Subcutaneous abdominal adipose tissue (tissue), 5 donors: ENCODE measurements at regions not wholly inside any gene's neighbourhood (a gene's known extent, or its start where the extent isn't known, plus 50 kb on each side); places are given as distances from the start of the nearest gene placed in this dataset.
A peak's percentile ranks its signal among the peaks of the same experiment; 100 is the strongest.

Experiments used
- H3K27ac ChIP-seq: one replicate; pipeline ENCODE4 v1.7.0; 2013; ENCODE audit warnings: low read depth, mild to moderate bottlenecking, inconsistent platforms, low read length, moderate library complexity
- H3K27me3 ChIP-seq, 5 donors: one replicate each; pipeline ENCODE4 v1.7.0; 2013; ENCODE audit warnings: low read length in 5 of 5, inconsistent platforms in 1 of 5; ENCODE audit not compliant: control insufficient read depth in 5 of 5, insufficient read depth in 4 of 5
- H3K36me3 ChIP-seq, 5 donors: one replicate each; pipeline ENCODE4 v1.7.0; 2013; ENCODE audit warnings: low read length in 5 of 5; ENCODE audit not compliant: control insufficient read depth in 5 of 5, insufficient read depth in 5 of 5
- H3K4me1 ChIP-seq, 5 donors: one replicate each; pipeline ENCODE4 v1.7.0; 2013; ENCODE audit warnings: low read length in 5 of 5, mild to moderate bottlenecking in 3 of 5, moderate library complexity in 1 of 5; ENCODE audit not compliant: control insufficient read depth in 5 of 5, insufficient read depth in 5 of 5
- H3K4me3 ChIP-seq, 5 donors: one replicate each; pipeline ENCODE4 v1.7.0; 2013; ENCODE audit warnings: low read length in 5 of 5, low read depth in 1 of 5
- H3K9ac ChIP-seq, 5 donors: one replicate each; pipeline ENCODE4 v1.7.0; 2013; ENCODE audit warnings: low read length in 5 of 5, mild to moderate bottlenecking in 4 of 5, moderate library complexity in 3 of 5
- H3K9me3 ChIP-seq, 5 donors: one replicate each; pipeline ENCODE4 v1.7.0; 2013; ENCODE audit warnings: low read length in 5 of 5; ENCODE audit not compliant: control insufficient read depth in 5 of 5
- donor health status: healthy.
- donor health status: healthy.
- donor health status: healthy.
- donor health status: healthy.
- donor health status: healthy.

GRCh38 chr14:100389497-100390104, 66.5 kb downstream of the SLC25A47 start:
- H3K36me3 ChIP-seq: no peaks in the 10 kb centered on the region
- H3K27me3 ChIP-seq: no peaks in the 10 kb centered on the region
- H3K4me3 ChIP-seq: no peak overlapping the region
- no peak overlapping the region for H3K9ac ChIP-seq
- H3K27ac ChIP-seq: no peak overlapping the region
- peaks cover 2 to 18% (median 9%) of the 10 kb centered on the region in 5 donors for H3K4me1 ChIP-seq
- no peaks in the 10 kb centered on the region for H3K9me3 ChIP-seq

DNA sequence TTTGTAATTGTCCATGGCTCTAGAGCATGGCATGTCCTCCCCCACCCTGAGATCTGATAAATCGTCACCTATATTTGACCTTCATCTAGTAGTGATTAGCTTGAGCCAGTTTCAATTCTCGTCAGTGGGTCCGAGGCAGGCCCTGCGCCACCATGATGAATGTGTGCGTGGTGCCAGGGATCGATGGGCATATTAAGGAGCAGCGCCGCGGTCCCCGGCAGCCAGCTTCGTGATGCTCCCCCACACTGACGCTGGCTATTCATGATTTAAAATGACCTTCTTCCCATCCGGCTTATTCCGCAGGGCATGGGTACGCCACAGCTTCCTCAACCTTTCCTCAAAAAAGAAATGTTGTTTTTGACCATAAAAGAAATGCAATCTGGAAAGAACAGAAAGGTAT, 68.0 kb downstream of the SLC25A47 start:
- Histone ChIP-seq H3K27ac (no peak overlapping the region), H3K4me1 (peaks cover 2 to 18% (median 9%) of the 10 kb centered on the region in 5 donors), H3K27me3 (no peaks in the 10 kb centered on the region), H3K9me3 (no peaks in the 10 kb centered on the region), H3K9ac (no peak overlapping the region), H3K4me3 (peak overlapping the region in 1 of 5 donors; percentile 34), H3K36me3 (no peaks in the 10 kb centered on the region)

DNA sequence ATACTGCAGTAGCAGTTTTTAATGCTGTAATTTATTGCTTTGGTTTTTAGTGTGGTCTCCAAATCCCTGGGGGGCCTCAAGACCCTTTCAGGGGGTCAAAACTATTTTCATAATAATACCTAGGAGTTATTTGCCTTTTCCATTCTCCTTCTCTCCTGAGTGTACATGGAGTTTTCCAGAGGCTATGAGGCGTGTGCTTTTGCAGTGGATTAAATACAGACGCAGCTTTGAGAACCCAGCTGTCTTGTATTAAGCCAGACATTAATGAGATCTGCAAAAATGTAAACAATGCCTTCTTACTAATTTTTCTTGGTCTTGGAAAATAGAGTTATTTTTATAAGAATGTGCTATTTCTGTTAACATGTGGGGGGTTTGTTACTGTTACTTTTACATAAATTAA, 68.6 kb downstream of the SLC25A47 start:
- Histone ChIP-seq H3K4me1 (peaks cover 2 to 18% (median 9%) of the 10 kb centered on the region in 5 donors), H3K9ac (no peak overlapping the region), H3K4me3 (no peak overlapping the region), H3K27me3 (no peaks in the 10 kb centered on the region), H3K27ac (no peak overlapping the region), H3K36me3 (peaks cover 0 to 4% (median 0%) of the 10 kb centered on the region in 5 donors), H3K9me3 (no peaks in the 10 kb centered on the region)

DNA sequence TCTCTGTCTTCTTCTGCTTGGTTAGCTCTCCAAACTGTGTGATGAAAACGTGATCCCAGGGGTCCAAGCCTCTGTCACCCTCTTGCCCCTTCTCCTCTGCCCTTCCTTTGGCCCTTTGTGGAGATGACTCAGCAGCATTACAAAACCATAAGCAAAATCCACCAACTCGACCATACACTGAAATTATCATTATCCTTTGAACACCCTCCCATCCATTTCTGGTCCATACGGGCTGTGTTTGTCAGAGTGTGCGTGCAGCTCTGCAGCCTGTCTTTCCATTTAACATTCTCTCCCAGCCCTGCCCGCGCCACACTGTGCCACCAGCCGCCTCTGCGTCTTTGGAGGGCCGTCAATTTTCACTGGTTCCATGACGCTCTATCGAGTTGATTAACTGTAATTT, 69.2 kb downstream of the SLC25A47 start:
- peaks cover 2 to 18% (median 9%) of the 10 kb centered on the region in 5 donors for H3K4me1 ChIP-seq
- no peak overlapping the region for H3K4me3 ChIP-seq
- no peak overlapping the region for H3K27ac ChIP-seq
- no peaks in the 10 kb centered on the region for H3K27me3 ChIP-seq
- no peak overlapping the region for H3K9ac ChIP-seq
- no peaks in the 10 kb centered on the region for H3K9me3 ChIP-seq
- H3K36me3 ChIP-seq: peaks cover 0 to 4% (median 0%) of the 10 kb centered on the region in 5 donors

DNA sequence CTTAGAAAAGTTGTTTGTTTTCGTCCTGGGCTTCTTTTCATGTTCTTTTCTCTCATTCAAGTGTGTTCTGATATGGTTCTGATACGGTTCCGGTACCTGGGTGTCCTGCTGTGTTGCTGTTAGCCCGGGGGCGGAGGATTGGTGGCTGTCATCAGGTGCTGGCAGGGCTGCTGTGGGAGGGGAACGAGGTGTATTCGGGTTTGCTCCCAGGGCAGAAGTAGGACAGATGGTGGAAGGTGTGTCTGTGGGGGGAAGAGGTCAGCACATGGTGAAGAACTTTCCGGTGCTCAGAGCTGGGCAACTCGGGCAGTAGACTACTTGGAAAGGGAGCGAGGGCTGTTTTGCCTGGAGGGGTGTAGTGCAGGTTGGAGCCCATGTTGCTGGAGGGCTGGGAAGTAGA, 70.2 kb downstream of the SLC25A47 start:
- Histone ChIP-seq H3K36me3 (peaks cover 0 to 6% (median 0%) of the 10 kb centered on the region in 5 donors), H3K4me1 (peaks cover 2 to 18% (median 9%) of the 10 kb centered on the region in 5 donors), H3K27me3 (no peaks in the 10 kb centered on the region), H3K4me3 (no peak overlapping the region), H3K9ac (no peak overlapping the region), H3K9me3 (no peaks in the 10 kb centered on the region), H3K27ac (no peak overlapping the region)

GRCh38 chr14:100393906-100394732, 71.0 kb downstream of the SLC25A47 start:
- peaks cover 0 to 6% (median 0%) of the 10 kb centered on the region in 5 donors for H3K36me3 ChIP-seq
- H3K4me1 ChIP-seq: peaks cover 2 to 18% (median 9%) of the 10 kb centered on the region in 5 donors
- no peak overlapping the region for H3K27ac ChIP-seq
- H3K9me3 ChIP-seq: no peaks in the 10 kb centered on the region
- H3K27me3 ChIP-seq: no peaks in the 10 kb centered on the region
- H3K4me3 ChIP-seq: no peak overlapping the region
- no peak overlapping the region for H3K9ac ChIP-seq

- no peaks in the 10 kb centered on the region for H3K27me3 ChIP-seq
- peaks cover 0 to 6% (median 0%) of the 10 kb centered on the region in 5 donors for H3K36me3 ChIP-seq
- H3K9ac ChIP-seq: no peak overlapping the region
- H3K27ac ChIP-seq: no peak overlapping the region
- no peak overlapping the region for H3K4me3 ChIP-seq
- H3K4me1 ChIP-seq: peaks cover 2 to 18% (median 9%) of the 10 kb centered on the region in 5 donors
- H3K9me3 ChIP-seq: no peaks in the 10 kb centered on the region
These were observed 71.9 kb downstream of the SLC25A47 start for GRCh38 chr14:100394886-100395672.

GRCh38 chr14:100396266-100396795, 73.2 kb downstream of the SLC25A47 start:
- Histone ChIP-seq H3K9me3 (no peaks in the 10 kb centered on the region), H3K9ac (no peak overlapping the region), H3K27me3 (no peaks in the 10 kb centered on the region), H3K4me3 (no peak overlapping the region), H3K27ac (no peak overlapping the region), H3K36me3 (peaks cover 0 to 6% (median 0%) of the 10 kb centered on the region in 5 donors), H3K4me1 (peaks cover 2 to 14% (median 9%) of the 10 kb centered on the region in 5 donors)

DNA sequence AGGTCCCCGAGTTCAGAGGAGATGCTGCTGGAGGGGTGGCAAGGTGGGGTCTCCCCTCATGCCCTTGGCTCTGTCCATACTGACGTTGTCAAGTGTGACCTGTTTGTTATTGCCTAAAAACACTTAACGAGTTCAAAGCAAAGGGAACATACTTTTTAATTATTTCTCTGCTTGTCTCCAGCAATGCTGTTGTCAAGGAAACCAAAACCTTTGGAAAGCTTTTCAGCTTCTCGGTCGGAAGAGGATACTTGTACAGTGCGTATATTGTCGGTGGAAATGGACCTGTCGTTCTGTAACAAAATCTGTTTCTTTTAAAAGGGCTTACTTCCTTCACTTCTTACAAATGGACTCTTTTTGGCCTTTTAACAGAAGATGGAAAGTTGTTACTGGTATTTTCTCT, 73.9 kb downstream of the SLC25A47 start:
- no peak overlapping the region for H3K27ac ChIP-seq
- H3K9ac ChIP-seq: no peak overlapping the region
- H3K27me3 ChIP-seq: no peaks in the 10 kb centered on the region
- H3K4me1 ChIP-seq: peaks cover 2 to 14% (median 9%) of the 10 kb centered on the region in 5 donors
- no peak overlapping the region for H3K4me3 ChIP-seq
- H3K36me3 ChIP-seq: peaks cover 0 to 6% (median 0%) of the 10 kb centered on the region in 5 donors
- H3K9me3 ChIP-seq: no peaks in the 10 kb centered on the region
